ENCODE measurements at regions not wholly inside any gene's neighbourhood (a gene's known extent, or its start where the extent isn't known, plus 50 kb on each side); places are given as distances from the start of the nearest gene placed in this dataset.

DNA sequence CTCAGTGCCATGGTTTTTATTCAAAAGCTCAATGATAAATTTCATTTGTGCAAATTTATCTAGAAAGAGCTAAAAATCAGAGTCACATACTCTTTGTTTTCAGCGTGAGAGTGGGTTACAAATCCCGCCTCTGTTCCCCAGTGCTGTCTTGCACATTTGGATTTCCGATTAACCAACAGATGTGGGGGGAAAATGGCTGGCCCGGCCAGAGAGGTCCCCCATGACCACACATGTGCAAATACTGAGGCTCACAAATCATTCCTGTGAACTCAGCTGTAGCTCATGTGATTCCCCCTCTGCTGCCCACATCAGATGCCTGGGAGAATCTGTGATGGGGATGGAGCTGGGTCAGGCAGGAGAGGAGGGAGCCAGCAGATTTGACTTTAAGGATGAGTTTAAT, 168.7 kb downstream of the PAX1 start:
- H3K4me3 ChIP-seq (ENCODE audit: low read depth, low read length): no peak overlapping the region
- DNase-seq (ENCODE audit: low read depth): no peak
- ChIA-PET CTCF (interaction anchor here (0.6 kb wide), 1 partner anchor 11 kb away, joined by 3 read pairs; no protein-coding TSS in a partner anchor), POLR2A (no interaction called here)
- no peaks in the 10 kb centered on the region for H3K36me3 ChIP-seq (ENCODE audit: control insufficient read depth, insufficient read depth, low read length)
- H3K27me3 ChIP-seq (ENCODE audit: control insufficient read depth, insufficient read depth, low read length): no peaks in the 10 kb centered on the region
- TF ChIP-seq, protein P1, sequence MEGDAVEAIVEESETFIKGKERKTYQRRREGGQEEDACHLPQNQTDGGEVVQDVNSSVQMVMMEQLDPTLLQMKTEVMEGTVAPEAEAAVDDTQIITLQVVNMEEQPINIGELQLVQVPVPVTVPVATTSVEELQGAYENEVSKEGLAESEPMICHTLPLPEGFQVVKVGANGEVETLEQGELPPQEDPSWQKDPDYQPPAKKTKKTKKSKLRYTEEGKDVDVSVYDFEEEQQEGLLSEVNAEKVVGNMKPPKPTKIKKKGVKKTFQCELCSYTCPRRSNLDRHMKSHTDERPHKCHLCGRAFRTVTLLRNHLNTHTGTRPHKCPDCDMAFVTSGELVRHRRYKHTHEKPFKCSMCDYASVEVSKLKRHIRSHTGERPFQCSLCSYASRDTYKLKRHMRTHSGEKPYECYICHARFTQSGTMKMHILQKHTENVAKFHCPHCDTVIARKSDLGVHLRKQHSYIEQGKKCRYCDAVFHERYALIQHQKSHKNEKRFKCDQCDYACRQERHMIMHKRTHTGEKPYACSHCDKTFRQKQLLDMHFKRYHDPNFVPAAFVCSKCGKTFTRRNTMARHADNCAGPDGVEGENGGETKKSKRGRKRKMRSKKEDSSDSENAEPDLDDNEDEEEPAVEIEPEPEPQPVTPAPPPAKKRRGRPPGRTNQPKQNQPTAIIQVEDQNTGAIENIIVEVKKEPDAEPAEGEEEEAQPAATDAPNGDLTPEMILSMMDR (IDR thresholded peaks at IDR 0.05; ENCODE audit: insufficient read depth, low read depth, low read length): no peak

DNA sequence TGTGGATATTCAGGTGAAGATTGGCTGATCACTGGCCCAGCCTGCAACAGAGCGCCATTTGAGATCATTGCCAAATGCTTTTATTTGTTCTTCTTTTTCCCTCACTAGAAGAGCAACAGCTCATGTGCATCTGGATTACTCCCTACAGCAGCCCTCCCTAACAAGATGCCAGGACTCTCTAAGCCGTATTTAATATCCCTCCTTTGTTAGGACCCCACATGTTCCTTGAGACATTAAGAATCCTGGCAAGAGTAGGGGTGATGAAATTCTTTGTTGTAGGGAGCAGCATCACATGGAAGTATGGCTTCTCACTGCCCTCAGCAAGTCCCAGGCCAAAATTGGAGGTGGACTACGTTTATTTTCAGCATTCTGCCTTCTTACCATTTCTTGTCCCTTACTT, 167.8 kb downstream of the PAX1 start:
- Histone ChIP-seq H3K4me3 (ENCODE audit: low read depth, low read length) (no peak overlapping the region), H3K27me3 (ENCODE audit: control insufficient read depth, insufficient read depth, low read length) (no peaks in the 10 kb centered on the region), H3K36me3 (ENCODE audit: control insufficient read depth, insufficient read depth, low read length) (no peaks in the 10 kb centered on the region)
- TF ChIP-seq, protein P1 (IDR thresholded peaks at IDR 0.05; ENCODE audit: insufficient read depth, low read depth, low read length): no peak
- POLR2A ChIA-PET: no interaction called here
- no peak for DNase-seq (ENCODE audit: low read depth)
- CTCF ChIA-PET: no interaction called here

DNA sequence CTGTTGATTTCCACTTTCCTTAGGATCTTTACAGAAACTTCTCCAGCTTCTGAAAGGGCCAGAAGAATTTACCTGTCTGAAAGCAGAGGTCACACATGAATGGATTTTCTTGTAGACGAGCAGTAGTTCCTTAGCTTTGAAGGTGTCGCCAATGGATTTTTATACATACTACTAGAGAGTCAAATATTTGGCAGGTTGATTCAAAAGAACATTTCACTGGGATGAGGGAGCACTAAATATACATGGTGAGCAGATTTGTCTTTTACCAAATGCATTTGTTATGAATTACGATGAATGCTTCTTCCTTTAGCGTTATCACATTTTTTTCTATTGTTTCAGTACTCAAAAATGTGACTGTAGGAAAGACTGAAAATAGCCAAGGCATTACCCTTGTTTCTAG, 162.3 kb downstream of the PAX1 start:
- TF ChIP-seq, protein P1 (IDR thresholded peaks at IDR 0.05; ENCODE audit: insufficient read depth, low read depth, low read length): no peak
- no peak for DNase-seq (ENCODE audit: low read depth)
- POLR2A ChIA-PET: no interaction called here
- Histone ChIP-seq H3K4me3 (ENCODE audit: low read depth, low read length) (no peak overlapping the region), H3K36me3 (ENCODE audit: control insufficient read depth, insufficient read depth, low read length) (no peaks in the 10 kb centered on the region), H3K27me3 (ENCODE audit: control insufficient read depth, insufficient read depth, low read length) (no peaks in the 10 kb centered on the region)
- CTCF ChIA-PET: no interaction called here

DNA sequence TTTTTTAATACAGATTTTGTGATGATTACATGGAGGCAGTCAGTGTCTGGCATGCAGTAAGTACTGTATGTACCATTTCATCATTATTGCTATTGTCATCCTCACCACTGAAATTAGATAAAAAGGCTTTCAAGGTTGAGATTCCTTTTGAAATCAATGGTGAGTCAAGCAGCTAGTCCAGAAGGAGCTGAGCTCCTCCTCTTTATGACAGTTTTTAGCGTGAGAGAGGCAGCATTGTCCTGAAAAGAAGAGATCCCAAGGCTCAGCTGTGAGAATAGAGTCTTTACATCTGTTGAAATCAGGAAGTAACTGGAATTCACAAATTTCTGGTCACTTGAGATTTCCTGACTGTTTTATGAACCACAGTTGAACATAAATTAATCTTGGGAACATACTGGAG, 161.9 kb downstream of the PAX1 start:
- no peak overlapping the region for H3K4me3 ChIP-seq (ENCODE audit: low read depth, low read length)
- POLR2A ChIA-PET: no interaction called here
- TF ChIP-seq, protein P1 (IDR thresholded peaks at IDR 0.05; ENCODE audit: insufficient read depth, low read depth, low read length): no peak
- no peak for DNase-seq (ENCODE audit: low read depth)
- H3K36me3 ChIP-seq (ENCODE audit: control insufficient read depth, insufficient read depth, low read length): no peaks in the 10 kb centered on the region
- CTCF ChIA-PET: no interaction called here
- no peaks in the 10 kb centered on the region for H3K27me3 ChIP-seq (ENCODE audit: control insufficient read depth, insufficient read depth, low read length)

DNA sequence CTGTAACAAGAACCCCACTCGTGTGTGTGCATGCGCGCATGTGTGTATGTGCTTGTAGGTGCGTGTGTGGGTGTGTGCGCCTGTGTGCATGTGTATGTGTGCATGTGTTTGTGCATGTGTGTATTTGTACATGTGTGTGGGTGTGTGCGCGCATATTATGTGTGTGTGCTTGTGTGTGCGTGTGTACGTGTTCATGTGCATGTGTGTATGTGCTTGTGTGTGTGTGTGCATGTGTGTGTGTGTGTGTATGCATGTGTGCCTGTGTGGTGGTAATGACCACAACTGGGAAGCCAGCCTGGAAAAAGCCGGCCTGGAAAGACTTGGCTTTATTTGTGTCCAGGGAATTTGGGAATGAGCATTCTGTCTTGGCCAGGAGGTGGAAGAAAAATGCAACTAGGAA, 157.5 kb downstream of the PAX1 start:
- TF ChIP-seq, protein P1 (IDR thresholded peaks at IDR 0.05; ENCODE audit: insufficient read depth, low read depth, low read length): no peak
- H3K36me3 ChIP-seq (ENCODE audit: control insufficient read depth, insufficient read depth, low read length): no peaks in the 10 kb centered on the region
- ChIA-PET CTCF (interaction anchor here (0.7 kb wide), 1 partner anchor 11 kb away, joined by 3 read pairs; no protein-coding TSS in a partner anchor), POLR2A (no interaction called here)
- DNase-seq (ENCODE audit: low read depth): no peak
- H3K27me3 ChIP-seq (ENCODE audit: control insufficient read depth, insufficient read depth, low read length): no peaks in the 10 kb centered on the region
- H3K4me3 ChIP-seq (ENCODE audit: low read depth, low read length): no peak overlapping the region

Data from BJ (cell line).